GM18951 (cell line): ENCODE measurements at regions not wholly inside any gene's neighbourhood (a gene's known extent, or its start where the extent isn't known, plus 50 kb on each side); places are given as distances from the start of the nearest gene placed in this dataset.
"Not testable (repeated sequence)": the region's sequence is repeated elsewhere in the genome, so short reads cannot be mapped to it uniquely, and the experiment has no call there.

Experiments used
- POLR2A ChIP-seq: IDR thresholded peaks from 4 replicates; pipeline ENCODE4 v1.6.1; 2011; ENCODE audit warnings: mild to moderate bottlenecking; ENCODE audit not compliant: insufficient read length, insufficient read depth; ENCODE audit errors: extremely low read depth
- in situ Hi-C: fragments of 300-500 bp; cut with MboI; formaldehyde crosslinking; loops from one replicate; pipeline ENCODE4 v1.12.0; 2022; ENCODE audit warnings: low sequenced_read_pairs, mixed read lengths, inconsistent platforms; ENCODE audit not compliant: unreplicated experiment

- in situ Hi-C loops, result no loop called here
- no peak for TF ChIP-seq POLR2A
Observed at GRCh38 chr10:83541046-83541445, 598.3 kb upstream of the GHITM start.

- TF ChIP-seq POLR2A, result no peak
- in situ Hi-C loops, result no loop called here
Observed at GRCh38 chr10:83542774-83543411, 596.4 kb upstream of the GHITM start.

GRCh38 chr10:83543691-83544462 lies 595.4 kb upstream of the GHITM start:
- TF ChIP-seq POLR2A, result no peak
- in situ Hi-C loops, result no loop called here

- in situ Hi-C loops, result no loop called here
- no peak for TF ChIP-seq POLR2A
Observed at GRCh38 chr10:83545901-83546391, 593.4 kb upstream of the GHITM start.

- in situ Hi-C loops, result not testable (repeated sequence)
Observed at GRCh38 chr10:83551190-83551589, 588.1 kb upstream of the GHITM start.

GRCh38 chr10:83553366-83553765 lies 585.9 kb upstream of the GHITM start:
- no peak for TF ChIP-seq POLR2A
- in situ Hi-C loops, result no loop called here

GRCh38 chr10:83555264-83555663 lies 584.0 kb upstream of the GHITM start:
- in situ Hi-C loops, result no loop called here

GRCh38 chr10:83562381-83562780 lies 576.9 kb upstream of the GHITM start:
- in situ Hi-C loops, result no loop called here
- TF ChIP-seq POLR2A, result no peak

More at GRCh38 chr10:83555264-83555663, 584.0 kb upstream of the GHITM start:
- TF ChIP-seq POLR2A, result no peak

- no peak for TF ChIP-seq POLR2A
- in situ Hi-C loops, result no loop called here
Observed at GRCh38 chr10:83564889-83565588, 574.3 kb upstream of the GHITM start.

- in situ Hi-C loops, result no loop called here
- no peak for TF ChIP-seq POLR2A
Observed at GRCh38 chr10:83572036-83572435, 567.3 kb upstream of the GHITM start.

GRCh38 chr10:83574770-83575169 lies 564.5 kb upstream of the GHITM start:
- TF ChIP-seq POLR2A, result no peak
- in situ Hi-C loops, result no loop called here

- in situ Hi-C loops, result no loop called here
- no peak for TF ChIP-seq POLR2A
Observed at GRCh38 chr10:83577421-83577820, 561.9 kb upstream of the GHITM start.

GRCh38 chr10:83580373-83581012 lies 558.8 kb upstream of the GHITM start:
- no peak for TF ChIP-seq POLR2A
- in situ Hi-C loops, result no loop called here
